GM12878 (cell line): ENCODE measurements at regions not wholly inside any gene's neighbourhood (a gene's known extent, or its start where the extent isn't known, plus 50 kb on each side); places are given as distances from the start of the nearest gene placed in this dataset.

Source experiments
- ATAC-seq: fragments of 200-7000 bp; cut with Tn5 transposase; 3 replicates; pipeline ENCODE4 v1.9.1; 2020; ENCODE audit warnings: mild to moderate bottlenecking, moderate library complexity
- BruUV-seq: library from RNA; stranded (reverse); fragments of 400-500 nt; replicated peaks from 2 replicates; lab custom pipeline; 2021; lab: Mats Ljungman, UMichigan
- CTCF ChIA-PET: fragments of 300-600 bp; sonication (Branson Sonifier 250); formaldehyde crosslinking; extraction: SDS; loops from one replicate; lab custom pipeline; 2021; ENCODE audit warnings: inconsistent platforms; lab: Yijun Ruan, JAX
- POLR2A ChIA-PET: fragments of 350-600 bp; formaldehyde crosslinking; extraction: SDS; loops from one replicate; lab custom pipeline; 2021; ENCODE audit warnings: inconsistent platforms; lab: Charles Lee
- RAD21 ChIA-PET: fragments of 300-600 bp; sonication (Branson Sonifier 250); formaldehyde crosslinking; loops from one replicate; lab custom pipeline; 2023; ENCODE audit warnings: antibody characterized with exemption; ENCODE audit not compliant: unreplicated experiment; lab: Charles Lee
- SMC1A ChIA-PET: fragments of 300-600 bp; sonication (Branson Sonifier 250); formaldehyde crosslinking; loops from one replicate; lab custom pipeline; 2023; ENCODE audit not compliant: unreplicated experiment, uncharacterized antibody; lab: Charles Lee
- DNase-seq: peaks from one replicate; pipeline ENCODE4 v3.0.0-alpha.2; 2011; ENCODE audit warnings: low read depth, low spot score
- FAIRE-seq: peaks from 3 replicates; lab custom pipeline; 2011; peaks lifted over from hg19 to GRCh38; lab: Jason Lieb, UNC
- H2AFZ ChIP-seq: 2 replicates; pipeline ENCODE4 v1.6.0; 2011; ENCODE audit warnings: low read depth, low read length, control low read depth; ENCODE audit not compliant: control insufficient read depth
- H3K27ac ChIP-seq: 2 replicates; pipeline ENCODE4 v1.5.1; 2011; ENCODE audit warnings: control low read depth; ENCODE audit not compliant: control insufficient read depth, insufficient read depth
- H3K27me3 ChIP-seq, 2 experiments: replicated peaks in 1 of 2; 2 replicates each; pipeline versions ENCODE4 v1.6.0 to v1.6.1; 2011; ENCODE audit warnings: low read length in 1 of 2; ENCODE audit not compliant: control insufficient read depth in 2 of 2, insufficient read depth in 2 of 2
- H3K36me3 ChIP-seq, 2 experiments: 2 replicates each; pipeline ENCODE4 v1.5.1; 2011; ENCODE audit warnings: low read length in 1 of 2; ENCODE audit not compliant: control insufficient read depth in 2 of 2, insufficient read depth in 2 of 2
- H3K4me1 ChIP-seq: 2 replicates; pipeline ENCODE4 v1.6.1; 2011; ENCODE audit warnings: mild to moderate bottlenecking, low read length, moderate library complexity, mixed read lengths; ENCODE audit not compliant: control insufficient read depth, insufficient read depth
- H3K4me2 ChIP-seq: 2 replicates; pipeline ENCODE4 v1.6.0; 2011; ENCODE audit warnings: control low read depth; ENCODE audit not compliant: control insufficient read depth, insufficient read depth
- H3K4me3 ChIP-seq: fragments of 200-600 bp; sonication (generic); 2 replicates; pipeline ENCODE4 v1.5.1; 2016
- H3K79me2 ChIP-seq: 2 replicates; pipeline ENCODE4 v1.6.0; 2011; ENCODE audit warnings: low read length; ENCODE audit not compliant: control insufficient read depth, insufficient read depth
- H3K9ac ChIP-seq: 2 replicates; pipeline ENCODE4 v1.8.0; 2011; ENCODE audit warnings: low read length, control low read depth, mixed read lengths; ENCODE audit not compliant: control insufficient read depth, insufficient read depth
- H3K9me3 ChIP-seq: replicated peaks from 3 replicates; pipeline ENCODE4 v1.5.1; 2011; ENCODE audit warnings: mild to moderate bottlenecking, low read length; ENCODE audit not compliant: control insufficient read depth, insufficient read depth
- H4K20me1 ChIP-seq: 2 replicates; pipeline ENCODE4 v1.6.0; 2011; ENCODE audit not compliant: control insufficient read depth, insufficient read depth
- ATF7 ChIP-seq: fragments of 450-650 bp; IDR thresholded peaks from 2 replicates; pipeline ENCODE4 v1.6.1; 2016; ENCODE audit warnings: low read depth, mild to moderate bottlenecking
- CBX5 ChIP-seq: sonication (generic); IDR thresholded peaks from 2 replicates; pipeline ENCODE4 v1.6.1; 2016; ENCODE audit warnings: low read depth, moderate library complexity, mild to moderate bottlenecking, inconsistent platforms
- CHD1 ChIP-seq: IDR thresholded peaks from 2 replicates; pipeline ENCODE4 v1.6.1; 2012; ENCODE audit warnings: low read depth, low read length, improper control_type of control experiment
- ESRRA ChIP-seq: IDR thresholded peaks from 2 replicates; pipeline ENCODE4 v1.6.1; 2012; ENCODE audit warnings: mild to moderate bottlenecking, low read length, improper control_type of control experiment
- HDGF ChIP-seq: fragments of 450-650 bp; IDR thresholded peaks from 2 replicates; pipeline ENCODE4 v1.6.1; 2016; ENCODE audit warnings: antibody characterized with exemption
- NFIC ChIP-seq: IDR thresholded peaks from 2 replicates; pipeline ENCODE4 v1.6.1; 2012; ENCODE audit warnings: low read depth, mild to moderate bottlenecking, inconsistent platforms, low read length, moderate library complexity
- RB1 ChIP-seq: fragments of 450-650 bp; formaldehyde crosslinking; IDR thresholded peaks from 2 replicates; pipeline ENCODE4 v1.6.1; 2017; ENCODE audit warnings: mild to moderate bottlenecking, borderline replicate concordance
- RUNX3 ChIP-seq: IDR thresholded peaks from 2 replicates; pipeline ENCODE4 v1.6.1; 2012; ENCODE audit warnings: low read length, inconsistent platforms
- SIN3A ChIP-seq: IDR thresholded peaks from 2 replicates; pipeline ENCODE4 v1.6.1; 2012; ENCODE audit warnings: low read depth, low read length, improper control_type of control experiment
- STAT1 ChIP-seq: fragments of 450-650 bp; conservative IDR thresholded peaks from 2 replicates; pipeline ENCODE4 v1.6.1; 2014; ENCODE audit warnings: antibody characterized with exemption, mild to moderate bottlenecking
- TARDBP ChIP-seq: IDR thresholded peaks from 2 replicates; pipeline ENCODE4 v1.6.1; 2016; ENCODE audit warnings: borderline replicate concordance
- TCF3 ChIP-seq: IDR thresholded peaks from 2 replicates; pipeline ENCODE4 v1.6.1; 2012; ENCODE audit warnings: low read depth, mild to moderate bottlenecking, low read length, borderline replicate concordance; ENCODE audit not compliant: insufficient read depth
- WGBS: methylation state at CpG from one replicate; pipeline ENCODE4 v1.1.6; 2016; ENCODE audit warnings: low lambda C conversion rate; ENCODE audit not compliant: insufficient replicate concordance, insufficient coverage; ENCODE audit errors: missing lambda C conversion rate; 5-methylcytosine and 5-hydroxymethylcytosine counted together
- in situ Hi-C: fragments of 300-500 bp; cut with MboI; formaldehyde crosslinking; loops from 9 replicates; pipeline ENCODE4 v1.14.3; 2018; ENCODE audit warnings: mixed read lengths
- intact Hi-C: fragments of 100-400 bp; cut with micrococcal nuclease; formaldehyde crosslinking; loops from one replicate; pipeline ENCODE4 v1.14.2; 2022; ENCODE audit not compliant: unreplicated experiment
- TF ChIP-seq, protein P1 (sequence below): fragments of 150-350 bp; IDR thresholded peaks from 2 replicates; pipeline ENCODE4 v1.6.1; 2014; ENCODE audit warnings: mild to moderate bottlenecking, low read depth, low read length
- TF ChIP-seq, protein P2 (sequence below): IDR thresholded peaks from 2 replicates; pipeline ENCODE4 v1.6.1; 2012; ENCODE audit warnings: low read depth, low read length, improper control_type of control experiment
- TF ChIP-seq, protein P3 (sequence below): fragments of 450-650 bp; IDR thresholded peaks from 2 replicates; pipeline ENCODE4 v1.6.1; 2016; ENCODE audit warnings: mild to moderate bottlenecking
- TF ChIP-seq, protein P4 (sequence below): IDR thresholded peaks from 2 replicates; pipeline ENCODE4 v1.6.1; 2012; ENCODE audit warnings: low read depth, low read length, improper control_type of control experiment
- TF ChIP-seq, protein P5 (sequence below): IDR thresholded peaks from 2 replicates; pipeline ENCODE4 v1.6.1; 2012; ENCODE audit warnings: improper control_type of control experiment, low read depth, low read length; ENCODE audit not compliant: insufficient replicate concordance

DNA sequence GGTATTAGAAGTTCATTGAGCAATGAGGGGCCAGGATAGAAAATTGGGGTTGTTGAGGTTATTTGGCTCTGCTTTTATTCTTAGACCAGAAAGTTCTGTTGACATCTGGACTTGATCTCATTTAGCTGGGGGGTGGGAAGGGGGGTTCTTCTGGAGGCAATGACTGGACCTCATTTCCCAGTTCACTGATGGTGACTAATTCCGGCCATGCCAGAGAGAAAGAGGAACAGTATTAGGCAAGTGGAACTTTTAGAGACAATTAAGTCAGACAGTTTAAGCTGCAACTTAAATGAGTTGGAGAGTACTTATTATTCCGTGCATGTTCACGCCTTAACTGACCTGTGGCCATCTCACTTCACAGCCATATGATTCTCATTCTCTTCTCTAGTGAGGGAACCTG is 512.5 kb downstream of the REEP3 start:
- in situ Hi-C loops (no loop called here), intact Hi-C loops (no loop called here)
- Histone ChIP-seq H3K4me2 (no peak overlapping the region), H2AFZ (no peak overlapping the region), H3K36me3 (no peaks in the 10 kb centered on the region), H4K20me1 (no peaks in the 10 kb centered on the region), H3K9ac (no peak overlapping the region), H3K9me3 (no peaks in the 10 kb centered on the region), H3K4me1 (no peaks in the 10 kb centered on the region), H3K27me3 (no peaks in the 10 kb centered on the region; a peak in 1 of 4 replicates), H3K27ac (no peak overlapping the region), H3K4me3 (no peak overlapping the region), H3K79me2 (no peaks in the 10 kb centered on the region)
- BruUV-seq = no TSS peak
- SMC1A ChIA-PET = interaction anchor here (1.2 kb wide), 1 partner anchor 14 kb away, joined by 4 read pairs; no protein-coding TSS in a partner anchor
- CTCF ChIA-PET = interaction anchor here (1.3 to 2.7 kb wide), 2 partner anchors 9 to 56 kb away, joined by 3 to 13 read pairs; no protein-coding TSS in a partner anchor
- DNase-seq = no peak
- POLR2A ChIA-PET = interaction anchor here (0.6 to 0.7 kb wide), 3 partner anchors 230 to 1203 kb away, joined by 4 to 8 read pairs (median 5); no protein-coding TSS in a partner anchor
- RAD21 ChIA-PET = interaction anchor here (0.6 to 1.1 kb wide), 2 partner anchors 9 to 828 kb away, joined by 3 read pairs; no protein-coding TSS in a partner anchor
- 0% methylated on average over 3 of the region's 3 CpGs for WGBS
- no peak for FAIRE-seq
- no peak; the same call in 2 of the 3 replicates for ATAC-seq
- no peak for TF ChIP-seq NFIC
- TF ChIP-seq, protein P1, sequence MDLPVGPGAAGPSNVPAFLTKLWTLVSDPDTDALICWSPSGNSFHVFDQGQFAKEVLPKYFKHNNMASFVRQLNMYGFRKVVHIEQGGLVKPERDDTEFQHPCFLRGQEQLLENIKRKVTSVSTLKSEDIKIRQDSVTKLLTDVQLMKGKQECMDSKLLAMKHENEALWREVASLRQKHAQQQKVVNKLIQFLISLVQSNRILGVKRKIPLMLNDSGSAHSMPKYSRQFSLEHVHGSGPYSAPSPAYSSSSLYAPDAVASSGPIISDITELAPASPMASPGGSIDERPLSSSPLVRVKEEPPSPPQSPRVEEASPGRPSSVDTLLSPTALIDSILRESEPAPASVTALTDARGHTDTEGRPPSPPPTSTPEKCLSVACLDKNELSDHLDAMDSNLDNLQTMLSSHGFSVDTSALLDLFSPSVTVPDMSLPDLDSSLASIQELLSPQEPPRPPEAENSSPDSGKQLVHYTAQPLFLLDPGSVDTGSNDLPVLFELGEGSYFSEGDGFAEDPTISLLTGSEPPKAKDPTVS = no peak
- no peak for TF ChIP-seq RUNX3
- TF ChIP-seq TCF3 = no peak
- TF ChIP-seq RB1 = no peak
- no peak for TF ChIP-seq CBX5
- no peak for TF ChIP-seq ATF7
- TF ChIP-seq, protein P2, sequence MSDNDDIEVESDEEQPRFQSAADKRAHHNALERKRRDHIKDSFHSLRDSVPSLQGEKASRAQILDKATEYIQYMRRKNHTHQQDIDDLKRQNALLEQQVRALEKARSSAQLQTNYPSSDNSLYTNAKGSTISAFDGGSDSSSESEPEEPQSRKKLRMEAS = no peak
- no peak for TF ChIP-seq ESRRA
- no peak for TF ChIP-seq TARDBP
- TF ChIP-seq, protein P3, sequence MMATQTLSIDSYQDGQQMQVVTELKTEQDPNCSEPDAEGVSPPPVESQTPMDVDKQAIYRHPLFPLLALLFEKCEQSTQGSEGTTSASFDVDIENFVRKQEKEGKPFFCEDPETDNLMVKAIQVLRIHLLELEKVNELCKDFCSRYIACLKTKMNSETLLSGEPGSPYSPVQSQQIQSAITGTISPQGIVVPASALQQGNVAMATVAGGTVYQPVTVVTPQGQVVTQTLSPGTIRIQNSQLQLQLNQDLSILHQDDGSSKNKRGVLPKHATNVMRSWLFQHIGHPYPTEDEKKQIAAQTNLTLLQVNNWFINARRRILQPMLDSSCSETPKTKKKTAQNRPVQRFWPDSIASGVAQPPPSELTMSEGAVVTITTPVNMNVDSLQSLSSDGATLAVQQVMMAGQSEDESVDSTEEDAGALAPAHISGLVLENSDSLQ = no peak
- TF ChIP-seq STAT1 = no peak
- TF ChIP-seq, protein P4, sequence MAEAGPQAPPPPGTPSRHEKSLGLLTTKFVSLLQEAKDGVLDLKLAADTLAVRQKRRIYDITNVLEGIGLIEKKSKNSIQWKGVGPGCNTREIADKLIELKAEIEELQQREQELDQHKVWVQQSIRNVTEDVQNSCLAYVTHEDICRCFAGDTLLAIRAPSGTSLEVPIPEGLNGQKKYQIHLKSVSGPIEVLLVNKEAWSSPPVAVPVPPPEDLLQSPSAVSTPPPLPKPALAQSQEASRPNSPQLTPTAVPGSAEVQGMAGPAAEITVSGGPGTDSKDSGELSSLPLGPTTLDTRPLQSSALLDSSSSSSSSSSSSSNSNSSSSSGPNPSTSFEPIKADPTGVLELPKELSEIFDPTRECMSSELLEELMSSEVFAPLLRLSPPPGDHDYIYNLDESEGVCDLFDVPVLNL = no peak
- TF ChIP-seq, protein P5, sequence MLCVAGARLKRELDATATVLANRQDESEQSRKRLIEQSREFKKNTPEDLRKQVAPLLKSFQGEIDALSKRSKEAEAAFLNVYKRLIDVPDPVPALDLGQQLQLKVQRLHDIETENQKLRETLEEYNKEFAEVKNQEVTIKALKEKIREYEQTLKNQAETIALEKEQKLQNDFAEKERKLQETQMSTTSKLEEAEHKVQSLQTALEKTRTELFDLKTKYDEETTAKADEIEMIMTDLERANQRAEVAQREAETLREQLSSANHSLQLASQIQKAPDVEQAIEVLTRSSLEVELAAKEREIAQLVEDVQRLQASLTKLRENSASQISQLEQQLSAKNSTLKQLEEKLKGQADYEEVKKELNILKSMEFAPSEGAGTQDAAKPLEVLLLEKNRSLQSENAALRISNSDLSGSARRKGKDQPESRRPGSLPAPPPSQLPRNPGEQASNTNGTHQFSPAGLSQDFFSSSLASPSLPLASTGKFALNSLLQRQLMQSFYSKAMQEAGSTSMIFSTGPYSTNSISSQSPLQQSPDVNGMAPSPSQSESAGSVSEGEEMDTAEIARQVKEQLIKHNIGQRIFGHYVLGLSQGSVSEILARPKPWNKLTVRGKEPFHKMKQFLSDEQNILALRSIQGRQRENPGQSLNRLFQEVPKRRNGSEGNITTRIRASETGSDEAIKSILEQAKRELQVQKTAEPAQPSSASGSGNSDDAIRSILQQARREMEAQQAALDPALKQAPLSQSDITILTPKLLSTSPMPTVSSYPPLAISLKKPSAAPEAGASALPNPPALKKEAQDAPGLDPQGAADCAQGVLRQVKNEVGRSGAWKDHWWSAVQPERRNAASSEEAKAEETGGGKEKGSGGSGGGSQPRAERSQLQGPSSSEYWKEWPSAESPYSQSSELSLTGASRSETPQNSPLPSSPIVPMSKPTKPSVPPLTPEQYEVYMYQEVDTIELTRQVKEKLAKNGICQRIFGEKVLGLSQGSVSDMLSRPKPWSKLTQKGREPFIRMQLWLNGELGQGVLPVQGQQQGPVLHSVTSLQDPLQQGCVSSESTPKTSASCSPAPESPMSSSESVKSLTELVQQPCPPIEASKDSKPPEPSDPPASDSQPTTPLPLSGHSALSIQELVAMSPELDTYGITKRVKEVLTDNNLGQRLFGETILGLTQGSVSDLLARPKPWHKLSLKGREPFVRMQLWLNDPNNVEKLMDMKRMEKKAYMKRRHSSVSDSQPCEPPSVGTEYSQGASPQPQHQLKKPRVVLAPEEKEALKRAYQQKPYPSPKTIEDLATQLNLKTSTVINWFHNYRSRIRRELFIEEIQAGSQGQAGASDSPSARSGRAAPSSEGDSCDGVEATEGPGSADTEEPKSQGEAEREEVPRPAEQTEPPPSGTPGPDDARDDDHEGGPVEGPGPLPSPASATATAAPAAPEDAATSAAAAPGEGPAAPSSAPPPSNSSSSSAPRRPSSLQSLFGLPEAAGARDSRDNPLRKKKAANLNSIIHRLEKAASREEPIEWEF = no peak
- no peak for TF ChIP-seq HDGF
- TF ChIP-seq CHD1 = no peak
- no peak for TF ChIP-seq SIN3A
